SH-SY5Y (cell line): ENCODE measurements at regions not wholly inside any gene's neighbourhood (a gene's known extent, or its start where the extent isn't known, plus 50 kb on each side); places are given as distances from the start of the nearest gene placed in this dataset.

Experiments used
- GATA2 ChIP-seq: IDR thresholded peaks from 2 replicates; pipeline ENCODE4 v1.6.1; 2011; ENCODE audit warnings: mild to moderate bottlenecking, low read depth, low read length
- GATA3 ChIP-seq: IDR thresholded peaks from 2 replicates; pipeline ENCODE4 v1.6.1; 2011; ENCODE audit warnings: low read depth, mild to moderate bottlenecking, low read length, moderate library complexity

- no peak for TF ChIP-seq GATA2
- no peak for TF ChIP-seq GATA3
Measured at GRCh38 chr5:72604111-72604797, 97.0 kb upstream of the ZNF366 start.
